OCI-LY3 (cell line): ENCODE measurements at regions not wholly inside any gene's neighbourhood (a gene's known extent, or its start where the extent isn't known, plus 50 kb on each side); places are given as distances from the start of the nearest gene placed in this dataset.

Experiments used
- EZH2phosphoT487 ChIP-seq: fragments of 200-600 bp; shearing (Covaris generic); IDR thresholded peaks from 2 replicates; pipeline ENCODE4 v1.6.1; 2018; ENCODE audit warnings: antibody characterized with exemption, mixed run types, low read depth
- TF ChIP-seq, protein P1 (sequence below): fragments of 200-600, 300-600 bp; sonication (generic); IDR thresholded peaks from 2 replicates; pipeline ENCODE4 v1.5.1; 2014; ENCODE audit warnings: antibody characterized with exemption, low read length, low read depth

DNA sequence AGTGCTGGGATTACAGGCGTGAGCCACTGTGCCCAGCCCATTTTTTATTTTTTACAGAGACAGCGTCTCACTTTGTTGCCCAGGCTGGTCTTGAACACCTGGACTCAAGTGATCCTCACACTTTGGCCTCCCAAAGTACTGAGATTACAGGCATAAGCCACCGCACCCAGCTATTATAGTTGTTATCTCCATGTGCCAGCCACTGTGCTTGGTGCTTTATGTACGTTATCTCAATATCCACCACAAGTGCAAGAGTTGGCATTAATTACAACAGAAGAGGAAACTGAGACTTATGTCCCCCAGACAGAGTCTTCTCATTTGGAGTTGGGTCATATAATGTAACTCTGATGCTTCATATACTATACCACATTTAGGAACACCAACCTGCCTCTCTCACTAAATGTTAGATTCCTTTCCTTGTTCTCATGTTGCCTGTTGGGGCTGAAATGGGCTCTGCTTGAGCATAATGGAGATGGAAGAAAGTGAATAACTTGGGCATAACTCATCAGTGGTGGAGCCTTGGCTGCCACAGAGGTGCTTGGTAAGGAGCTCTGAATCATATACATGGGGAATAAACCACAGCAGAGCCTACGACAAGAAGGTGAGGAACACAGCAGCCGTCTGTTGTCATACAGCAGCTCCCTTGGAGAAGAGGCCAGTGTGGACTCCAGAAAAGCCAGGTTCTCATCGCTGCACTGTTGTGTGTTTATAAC, 84.3 kb downstream of the SPRY1 start:
- TF ChIP-seq, protein P1, sequence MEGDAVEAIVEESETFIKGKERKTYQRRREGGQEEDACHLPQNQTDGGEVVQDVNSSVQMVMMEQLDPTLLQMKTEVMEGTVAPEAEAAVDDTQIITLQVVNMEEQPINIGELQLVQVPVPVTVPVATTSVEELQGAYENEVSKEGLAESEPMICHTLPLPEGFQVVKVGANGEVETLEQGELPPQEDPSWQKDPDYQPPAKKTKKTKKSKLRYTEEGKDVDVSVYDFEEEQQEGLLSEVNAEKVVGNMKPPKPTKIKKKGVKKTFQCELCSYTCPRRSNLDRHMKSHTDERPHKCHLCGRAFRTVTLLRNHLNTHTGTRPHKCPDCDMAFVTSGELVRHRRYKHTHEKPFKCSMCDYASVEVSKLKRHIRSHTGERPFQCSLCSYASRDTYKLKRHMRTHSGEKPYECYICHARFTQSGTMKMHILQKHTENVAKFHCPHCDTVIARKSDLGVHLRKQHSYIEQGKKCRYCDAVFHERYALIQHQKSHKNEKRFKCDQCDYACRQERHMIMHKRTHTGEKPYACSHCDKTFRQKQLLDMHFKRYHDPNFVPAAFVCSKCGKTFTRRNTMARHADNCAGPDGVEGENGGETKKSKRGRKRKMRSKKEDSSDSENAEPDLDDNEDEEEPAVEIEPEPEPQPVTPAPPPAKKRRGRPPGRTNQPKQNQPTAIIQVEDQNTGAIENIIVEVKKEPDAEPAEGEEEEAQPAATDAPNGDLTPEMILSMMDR: no peak
- TF ChIP-seq EZH2phosphoT487: no peak
